ENCODE measurements at regions not wholly inside any gene's neighbourhood (a gene's known extent, or its start where the extent isn't known, plus 50 kb on each side); places are given as distances from the start of the nearest gene placed in this dataset.

GRCh38 chr7:118870187-118870586, 645.7 kb downstream of the ANKRD7 start:
- TF ChIP-seq POLR2A (IDR thresholded peaks at IDR 0.05; ENCODE audit: low read depth, low read length), result no peak
- no peak for TF ChIP-seq TAF1 (IDR thresholded peaks at IDR 0.05; ENCODE audit: low read depth, low read length)
- TF ChIP-seq POLR2AphosphoS5 (IDR thresholded peaks at IDR 0.05; ENCODE audit: low read depth, low read length), result no peak
- no peak for TF ChIP-seq SPI1 (IDR thresholded peaks at IDR 0.05; ENCODE audit: low read depth, low read length)
- no peak for TF ChIP-seq PAX5 (IDR thresholded peaks at IDR 0.05; ENCODE audit: insufficient read depth, low read length, severe bottlenecking)
